CD4-positive, alpha-beta T cell treated with Interleukin-4 for 4 hours (primary cell): ENCODE measurements at regions not wholly inside any gene's neighbourhood (a gene's known extent, or its start where the extent isn't known, plus 50 kb on each side); places are given as distances from the start of the nearest gene placed in this dataset.

Experiments
- DNase-seq: peaks from one replicate; pipeline ENCODE4 v3.0.0-alpha.2; 2020

DNA sequence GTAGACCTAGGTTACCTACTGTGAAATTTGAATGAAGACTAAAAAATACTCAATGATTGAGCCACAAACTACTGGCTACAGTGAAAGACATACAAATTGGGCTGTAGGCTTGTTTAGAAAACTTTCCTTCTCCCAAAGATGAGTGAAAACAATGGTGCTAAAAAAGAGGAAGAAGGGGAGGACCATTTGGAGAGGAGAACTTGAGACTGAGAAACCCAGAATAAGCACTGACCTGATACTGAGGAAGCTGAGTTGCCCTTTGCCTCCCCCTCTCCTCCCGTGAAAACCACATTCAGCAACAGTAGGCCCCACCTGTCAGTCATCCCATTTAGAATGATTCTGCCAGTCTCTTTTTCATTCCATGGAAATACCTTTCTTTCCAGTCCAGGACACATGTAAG lies 484.0 kb upstream of the TGFBR2 start:
- DNase-seq: no peak

DNA sequence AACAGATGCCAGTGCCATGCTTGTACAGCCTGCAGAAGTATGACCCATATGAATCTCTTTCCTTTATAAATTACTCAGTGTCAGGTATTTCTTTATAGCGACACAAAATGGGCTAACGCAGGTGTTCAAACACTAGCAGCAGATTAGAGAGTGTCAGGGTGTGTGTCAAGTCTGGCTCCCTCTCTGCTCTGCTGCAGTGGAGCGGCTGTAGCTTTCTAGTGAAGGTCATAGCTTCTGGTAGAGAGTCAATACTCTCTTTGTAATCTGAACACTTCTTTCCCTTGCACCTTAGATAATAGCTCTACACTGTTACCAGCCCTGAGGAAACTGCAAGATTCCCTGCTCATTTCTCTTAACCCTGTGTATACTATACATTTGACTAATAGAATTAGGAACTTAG lies 483.2 kb upstream of the TGFBR2 start:
- DNase-seq: no peak

DNA sequence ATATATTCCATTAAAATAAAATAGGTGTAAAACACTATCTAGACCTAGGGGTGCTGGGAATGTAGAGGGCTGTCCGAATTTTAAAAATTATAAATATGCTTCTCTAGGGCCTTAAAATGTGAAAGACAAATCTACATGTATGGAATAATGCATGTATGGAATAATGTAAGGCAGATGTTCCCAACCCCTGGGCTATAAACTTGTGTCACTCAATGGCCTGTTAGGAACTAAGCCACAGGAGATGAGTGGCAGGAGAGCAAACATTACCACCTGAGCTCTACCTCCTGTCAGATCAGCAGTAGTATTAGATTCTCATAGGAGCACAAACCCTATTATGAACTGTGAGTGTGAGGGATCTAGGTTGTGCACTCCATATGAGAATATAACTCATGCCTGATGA lies 482.6 kb upstream of the TGFBR2 start:
- DNase-seq: no peak

DNA sequence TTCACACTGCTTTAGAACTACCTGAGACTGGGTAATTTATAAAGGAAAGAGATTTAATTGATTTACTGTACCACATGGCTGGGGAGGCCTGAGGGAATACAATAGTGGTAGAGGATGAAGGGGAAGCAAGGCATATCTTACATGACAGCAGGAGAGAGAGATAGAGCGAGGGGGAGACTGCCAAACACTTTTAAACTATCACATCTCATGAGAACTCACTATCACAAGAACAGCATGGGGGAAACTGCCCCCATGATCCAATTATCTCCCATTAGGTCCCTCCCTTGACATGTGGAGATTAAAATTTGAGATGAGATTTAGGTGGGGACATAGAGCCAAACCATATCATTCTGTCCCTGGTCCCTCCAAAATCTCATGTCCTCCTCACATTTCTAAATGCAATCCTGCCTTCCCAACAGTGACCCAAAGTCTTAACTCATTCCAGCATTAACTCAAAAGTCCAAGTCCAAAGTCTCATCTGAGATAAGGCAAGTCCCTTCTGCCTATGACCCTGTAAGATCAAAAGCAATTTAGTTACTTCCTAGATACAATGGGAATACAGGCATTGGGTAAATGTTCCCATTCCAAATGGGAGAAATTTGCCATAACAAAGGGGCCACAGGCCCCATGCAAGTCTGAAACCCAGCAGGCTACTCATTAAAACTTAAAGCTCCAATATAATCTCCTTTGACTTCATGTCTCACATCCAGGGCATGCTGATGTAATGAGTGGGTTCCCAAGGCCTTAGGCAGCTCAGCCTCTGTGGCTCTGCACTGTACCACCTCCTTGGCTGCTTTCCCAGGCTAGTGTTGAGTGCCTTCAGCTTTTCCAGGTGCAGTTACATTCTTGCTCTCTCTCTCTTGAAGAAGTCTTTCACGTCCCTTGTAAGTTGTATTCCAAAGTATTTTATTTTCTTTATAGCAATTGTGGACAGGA lies 481.7 kb upstream of the TGFBR2 start:
- no peak for DNase-seq

DNA sequence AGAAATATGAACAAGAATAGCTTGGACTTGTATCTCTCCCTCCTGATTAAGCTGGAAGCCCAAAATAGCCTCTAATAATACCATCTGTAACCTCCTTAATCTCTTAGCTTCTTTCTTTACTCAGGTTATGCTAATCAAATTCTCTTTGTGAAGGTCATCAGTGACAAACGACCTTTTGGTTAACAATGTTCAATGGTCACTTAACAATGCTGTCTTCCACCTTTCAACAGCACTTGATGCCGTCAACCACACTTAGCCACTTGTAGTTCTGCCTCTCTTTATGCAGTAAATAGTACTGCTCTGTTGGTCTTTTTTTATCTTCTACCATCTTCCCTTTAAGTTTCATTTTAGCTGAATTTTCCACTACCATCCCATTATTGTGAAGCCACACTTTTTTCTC lies 476.6 kb upstream of the TGFBR2 start:
- no peak for DNase-seq

DNA sequence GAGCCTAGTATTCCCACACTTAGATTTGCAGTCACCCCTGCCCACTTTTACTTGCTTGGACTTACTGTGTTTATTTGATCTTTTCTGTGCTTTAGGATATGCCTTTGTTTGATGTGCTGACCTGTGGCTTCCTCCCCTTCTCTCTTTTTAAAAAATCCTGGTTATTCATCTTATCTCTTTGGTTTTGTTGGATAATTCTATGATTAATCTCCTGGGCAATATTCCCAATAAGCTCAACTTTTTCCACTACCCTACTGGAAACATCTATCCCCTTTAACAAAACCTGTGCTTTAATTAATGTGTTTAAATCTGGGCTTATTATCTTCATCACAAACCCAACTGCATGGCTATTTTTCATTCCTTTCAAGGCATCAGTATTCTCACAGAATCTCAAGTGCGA lies 476.0 kb upstream of the TGFBR2 start:
- DNase-seq: no peak

DNA sequence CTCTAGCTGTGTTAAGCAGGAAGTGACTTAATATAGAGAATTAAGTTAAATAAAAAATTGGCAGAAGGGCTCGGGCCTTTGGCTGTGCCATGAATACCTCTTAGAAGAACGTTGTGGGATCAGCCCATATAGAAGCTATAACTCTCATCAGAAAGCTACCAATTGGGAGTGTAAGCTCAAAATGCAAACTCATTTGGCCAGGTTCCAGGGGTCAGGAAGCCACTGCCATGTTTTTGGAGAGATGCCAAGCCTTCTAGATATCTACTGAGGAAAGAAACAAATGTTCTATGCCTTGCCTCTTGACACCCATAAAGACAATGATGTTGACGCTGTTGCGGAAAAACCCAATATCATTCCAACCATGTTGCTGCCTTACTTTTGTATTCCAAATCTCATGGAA lies 475.2 kb upstream of the TGFBR2 start:
- DNase-seq: no peak

DNA sequence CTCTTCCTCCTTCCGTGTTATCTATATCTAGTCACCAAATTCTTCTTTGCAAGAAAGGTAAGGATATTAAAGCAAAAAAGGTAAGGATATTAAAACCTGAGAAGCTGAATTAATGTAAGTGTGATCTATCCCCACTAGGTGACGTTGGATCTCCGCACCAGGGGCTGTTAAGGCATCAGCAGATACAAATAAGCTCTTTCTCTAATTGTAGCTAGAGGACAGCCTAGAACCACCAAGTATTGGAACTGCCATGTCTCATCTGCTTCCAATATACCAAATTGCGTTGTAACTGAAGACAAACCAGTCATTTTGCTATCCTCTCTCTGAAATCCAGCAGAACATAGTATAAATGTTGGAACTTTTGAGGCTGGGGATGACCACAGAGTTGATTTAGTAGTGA lies 471.2 kb upstream of the TGFBR2 start:
- no peak for DNase-seq

DNA sequence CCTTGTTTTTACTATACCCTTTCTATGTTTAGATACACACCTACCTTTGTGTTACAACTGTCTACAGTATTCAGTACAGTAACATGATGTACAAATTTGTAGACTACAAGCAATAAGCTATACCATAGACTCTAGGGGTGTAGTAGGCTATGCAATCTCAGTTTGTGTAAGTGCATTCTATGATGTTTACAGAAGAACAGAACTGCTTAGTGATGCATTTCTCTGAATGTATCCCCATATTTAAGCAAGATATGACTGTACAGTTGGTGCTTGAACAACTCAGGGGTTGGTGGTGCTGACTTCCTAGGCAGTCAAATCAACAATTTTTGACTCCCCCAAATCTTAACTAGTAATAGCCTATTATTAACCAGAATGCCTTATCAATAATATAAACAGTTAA lies 467.1 kb upstream of the TGFBR2 start:
- no peak for DNase-seq

DNA sequence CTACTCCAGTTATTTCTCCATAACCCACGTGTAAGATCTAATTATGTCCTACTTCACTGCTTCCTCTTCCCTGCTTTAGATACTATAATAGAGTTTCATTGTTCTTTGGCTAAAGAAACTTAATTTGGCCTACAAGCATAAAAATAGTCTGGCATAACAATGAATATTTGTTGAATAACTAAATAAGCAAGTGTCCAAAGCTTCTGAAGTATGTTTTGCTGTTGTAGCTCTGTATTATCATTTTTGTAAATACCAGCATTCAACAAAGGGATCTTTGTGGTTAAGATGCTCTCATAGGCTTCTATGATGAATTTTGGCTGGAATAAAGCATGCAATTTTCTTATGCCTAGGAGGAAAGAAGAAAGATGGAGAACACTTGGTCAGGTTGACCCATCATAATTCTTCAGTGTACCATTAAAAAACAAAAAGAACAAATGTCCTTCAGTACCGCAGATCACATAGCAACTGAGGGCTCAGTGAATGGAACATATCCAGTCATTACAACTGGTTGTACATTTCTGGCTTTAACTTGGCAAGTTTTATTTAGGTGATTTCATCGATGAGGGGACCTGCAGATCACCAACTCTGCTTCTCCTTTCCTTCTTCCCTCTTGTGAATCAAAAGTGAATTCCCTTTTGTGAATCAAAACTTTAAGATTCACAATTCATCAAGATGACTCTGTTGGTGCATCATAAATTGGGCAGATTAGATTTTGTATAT lies 465.9 kb upstream of the TGFBR2 start:
- DNase-seq: no peak

DNA sequence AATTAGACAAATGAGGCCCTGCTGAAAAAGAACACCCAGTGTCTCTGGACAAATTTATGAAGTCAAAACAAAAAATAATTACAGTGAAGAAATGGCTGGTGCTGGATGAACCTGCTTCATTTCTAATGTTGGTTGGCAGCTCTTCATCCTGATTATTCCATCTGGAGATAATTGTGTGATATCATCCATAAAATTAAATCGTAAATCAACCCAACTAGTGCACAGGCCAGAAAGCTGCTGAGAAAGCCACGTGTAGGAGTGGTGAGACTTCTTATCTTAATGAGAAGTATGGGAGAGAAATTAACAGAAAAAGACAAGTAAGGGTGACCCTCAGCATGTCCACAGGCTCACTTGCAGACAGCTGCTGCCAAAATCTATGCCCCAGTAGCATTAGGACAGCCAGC lies 465.2 kb upstream of the TGFBR2 start:
- DNase-seq: no peak

DNA sequence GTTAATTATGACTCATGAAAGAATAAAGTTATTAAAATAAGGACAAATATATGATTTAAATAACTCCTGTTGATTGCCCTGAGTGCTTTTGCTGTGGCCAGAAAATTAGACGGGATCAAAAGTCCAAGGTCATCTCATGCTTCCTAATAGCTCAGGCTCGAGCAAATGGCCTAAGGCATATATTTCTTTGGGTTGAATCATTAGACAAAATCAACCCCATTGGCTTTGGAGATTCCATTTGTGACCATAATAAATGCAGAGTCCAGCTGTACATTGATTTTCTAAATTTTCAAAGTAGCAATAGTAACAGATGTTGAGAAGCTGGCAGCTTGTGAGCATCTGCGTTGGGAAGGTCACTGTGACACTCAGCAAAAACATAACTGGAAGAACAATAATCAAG lies 464.5 kb upstream of the TGFBR2 start:
- no peak for DNase-seq

DNA sequence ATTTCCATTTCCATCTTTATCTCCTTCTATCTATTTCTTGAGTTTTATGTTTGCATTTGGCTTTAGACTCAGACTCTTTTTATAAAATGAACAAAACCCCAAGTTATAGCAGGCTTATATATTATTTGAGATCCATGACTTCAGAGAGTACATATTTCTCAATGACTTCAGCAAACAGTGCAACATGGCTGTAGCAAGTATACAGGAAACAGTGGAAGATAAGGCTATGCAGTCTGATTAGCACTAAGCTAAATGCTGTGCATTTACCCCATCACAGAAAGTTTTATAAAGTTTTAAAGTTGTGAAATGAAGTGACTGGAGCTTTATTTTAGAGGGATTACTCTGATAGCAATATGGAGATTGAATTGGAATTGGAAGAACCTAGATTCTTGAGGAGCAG lies 463.5 kb upstream of the TGFBR2 start:
- no peak for DNase-seq

DNA sequence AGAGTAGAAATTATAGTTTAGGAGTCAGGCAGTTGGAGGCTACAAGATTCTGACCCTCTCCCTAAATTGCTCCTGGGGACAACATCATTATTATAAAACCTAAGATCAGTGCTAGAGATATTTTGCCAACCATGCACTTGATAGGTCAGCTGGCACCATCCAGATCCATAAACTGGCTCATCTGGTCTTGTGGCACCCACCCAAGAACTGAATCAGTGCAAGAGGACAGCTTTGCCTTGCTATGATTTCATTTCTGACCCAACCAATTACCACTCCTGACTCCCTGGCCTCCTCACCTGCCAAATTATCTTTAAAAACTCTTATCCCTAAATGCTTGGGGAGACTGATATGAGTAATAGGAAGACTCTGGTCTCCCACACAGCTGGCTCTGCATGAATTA lies 461.1 kb upstream of the TGFBR2 start:
- no peak for DNase-seq

DNA sequence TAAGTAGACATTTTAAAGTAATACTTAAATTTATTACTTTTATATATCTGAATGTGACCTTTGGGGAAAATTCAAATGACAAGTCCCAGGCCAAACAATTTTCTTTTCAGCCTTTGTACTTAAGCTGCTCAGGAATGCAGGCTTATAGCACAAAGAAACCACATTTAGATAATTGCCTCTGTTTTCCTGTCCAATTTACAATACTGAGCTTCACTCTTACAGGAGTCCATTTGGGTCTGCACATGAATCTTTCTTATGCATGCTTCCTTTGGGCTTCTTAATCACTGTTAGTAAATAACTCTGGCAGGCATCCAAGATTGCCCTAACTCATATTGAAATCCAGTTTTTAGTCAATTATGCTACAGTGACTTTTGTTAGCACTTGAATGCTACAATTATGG lies 459.4 kb upstream of the TGFBR2 start:
- no peak for DNase-seq

DNA sequence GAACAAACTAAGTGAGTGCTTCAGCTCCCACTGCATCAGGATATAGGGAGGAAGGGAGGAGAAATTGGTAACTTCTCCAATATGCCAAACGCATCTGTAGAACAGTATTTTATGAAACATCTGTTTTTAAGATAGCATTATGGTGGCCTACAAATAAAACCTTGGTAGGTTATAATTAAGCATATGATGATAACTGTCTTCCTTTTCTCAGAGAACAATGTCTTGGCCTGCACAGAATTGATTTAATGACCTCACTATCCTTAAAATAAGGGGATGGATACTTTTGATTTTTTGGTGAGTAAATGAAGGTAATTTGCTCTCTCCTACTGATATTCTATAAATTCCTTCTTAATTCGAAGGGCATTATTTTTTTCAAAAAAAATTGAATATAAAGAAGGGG lies 451.5 kb upstream of the TGFBR2 start:
- no peak for DNase-seq

DNA sequence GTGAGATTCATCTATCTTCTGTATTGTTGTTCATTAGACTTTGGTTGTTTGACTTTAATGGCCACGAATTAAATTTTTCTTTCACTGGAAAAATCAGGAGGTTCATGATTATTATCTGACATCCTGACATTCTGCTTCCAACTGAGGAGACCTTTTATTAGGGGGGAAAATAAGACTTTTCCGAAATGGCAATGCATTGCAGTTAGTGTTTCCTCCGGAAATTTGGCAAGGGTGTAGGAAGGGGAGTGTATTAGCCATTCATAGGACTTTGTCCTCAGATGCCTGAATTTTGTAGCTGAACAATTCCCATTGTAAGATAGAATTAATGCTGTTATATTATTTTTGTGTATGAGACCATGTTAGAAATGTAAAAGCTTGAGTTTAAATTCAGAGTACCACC lies 450.6 kb upstream of the TGFBR2 start:
- DNase-seq: no peak

DNA sequence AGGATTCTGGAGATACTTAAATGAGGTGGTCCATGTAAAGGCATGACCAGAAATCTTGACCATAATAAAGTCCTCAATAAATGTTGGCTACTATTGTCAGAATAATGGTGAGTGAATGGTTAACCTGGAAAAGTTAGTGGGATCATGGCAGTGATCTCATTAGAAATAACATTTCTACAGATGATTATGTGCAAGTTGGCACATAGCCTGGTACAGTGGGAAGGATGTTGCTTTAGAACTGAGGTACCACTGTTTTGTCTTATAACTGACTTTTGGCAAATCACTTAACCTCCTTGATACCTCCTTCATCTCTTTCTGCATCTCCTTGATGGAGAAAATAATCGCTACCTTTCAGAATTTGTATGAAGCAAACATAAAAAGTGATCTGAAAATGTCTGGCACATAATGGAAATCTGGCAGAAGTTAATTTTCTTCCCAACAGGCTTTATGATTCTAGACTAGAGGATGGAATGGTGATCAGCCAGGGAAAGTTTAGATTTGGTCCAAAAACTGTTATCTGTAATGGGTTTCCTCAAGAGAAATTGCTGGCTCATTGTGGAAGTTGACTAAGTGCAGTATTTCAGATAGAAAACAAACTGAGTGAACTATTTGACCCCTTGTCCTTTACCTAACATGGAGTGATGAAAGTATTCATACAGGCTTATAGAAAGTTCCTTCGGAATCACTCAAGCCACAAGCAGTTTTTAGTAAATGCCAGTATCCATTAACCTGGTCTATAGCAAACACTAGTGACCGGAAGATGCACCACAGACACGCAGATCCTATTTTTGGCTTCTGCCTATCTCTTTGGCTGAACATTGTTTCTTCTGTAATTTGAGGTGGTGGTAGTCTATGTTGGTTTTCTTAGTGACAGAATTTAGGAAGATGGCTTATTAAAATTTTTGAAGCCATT lies 449.6 kb upstream of the TGFBR2 start:
- no peak for DNase-seq

DNA sequence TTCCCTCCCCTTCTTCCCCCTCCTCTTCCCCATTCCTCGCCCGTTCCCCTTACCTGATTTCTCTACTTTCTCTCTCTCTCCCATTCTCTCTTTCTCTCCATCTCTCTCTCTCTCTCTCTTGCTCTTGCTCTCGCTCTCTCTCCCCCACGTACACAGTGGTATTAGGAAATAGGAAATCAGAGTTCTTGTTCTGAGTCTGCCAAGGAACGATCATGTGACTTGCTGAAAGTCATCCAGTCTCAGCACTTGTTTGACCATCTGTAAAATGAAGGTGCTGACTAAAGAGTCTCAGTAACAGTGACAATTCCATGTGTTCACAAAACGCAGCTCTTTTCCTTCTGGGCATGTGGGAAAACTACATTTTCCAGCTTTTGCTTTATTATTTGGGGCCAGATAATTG lies 445.0 kb upstream of the TGFBR2 start:
- no peak for DNase-seq

DNA sequence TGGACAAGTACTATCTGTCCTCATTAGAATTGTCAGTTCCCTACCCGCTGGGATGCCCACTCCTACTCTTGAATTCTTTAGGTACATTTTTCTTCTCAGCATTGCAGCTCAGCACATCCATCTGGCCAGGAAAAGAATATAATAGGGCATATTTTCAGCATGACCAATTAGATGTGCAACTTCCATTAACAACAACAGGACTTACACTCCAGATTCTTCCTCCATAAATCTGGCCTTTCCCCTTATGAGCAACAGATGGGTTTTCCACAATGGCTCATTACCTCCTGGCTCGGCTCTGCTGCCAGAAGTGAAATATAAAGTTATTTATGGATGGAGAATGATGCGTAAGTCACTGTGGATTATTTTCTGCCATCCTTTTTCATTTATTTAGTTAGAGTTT lies 443.8 kb upstream of the TGFBR2 start:
- no peak for DNase-seq

DNA sequence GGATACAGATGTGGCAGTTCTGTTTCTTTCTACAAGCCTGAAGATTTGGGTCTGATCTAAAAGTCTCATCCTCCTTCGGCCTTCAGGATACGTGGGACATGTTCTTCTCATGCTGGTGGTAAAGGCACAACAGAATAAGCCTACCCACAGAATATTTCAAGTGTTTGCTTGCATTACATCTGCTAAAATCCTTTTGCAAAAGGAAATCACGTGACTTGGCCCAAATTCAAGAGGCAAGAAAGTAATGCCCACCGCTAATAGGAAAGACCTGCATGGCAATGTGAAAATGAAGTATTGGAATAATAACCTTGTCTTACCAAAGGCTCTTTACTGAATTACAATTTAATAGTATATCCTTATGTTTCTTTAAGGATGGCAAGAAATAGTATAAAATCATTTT lies 439.9 kb upstream of the TGFBR2 start:
- DNase-seq: no peak

DNA sequence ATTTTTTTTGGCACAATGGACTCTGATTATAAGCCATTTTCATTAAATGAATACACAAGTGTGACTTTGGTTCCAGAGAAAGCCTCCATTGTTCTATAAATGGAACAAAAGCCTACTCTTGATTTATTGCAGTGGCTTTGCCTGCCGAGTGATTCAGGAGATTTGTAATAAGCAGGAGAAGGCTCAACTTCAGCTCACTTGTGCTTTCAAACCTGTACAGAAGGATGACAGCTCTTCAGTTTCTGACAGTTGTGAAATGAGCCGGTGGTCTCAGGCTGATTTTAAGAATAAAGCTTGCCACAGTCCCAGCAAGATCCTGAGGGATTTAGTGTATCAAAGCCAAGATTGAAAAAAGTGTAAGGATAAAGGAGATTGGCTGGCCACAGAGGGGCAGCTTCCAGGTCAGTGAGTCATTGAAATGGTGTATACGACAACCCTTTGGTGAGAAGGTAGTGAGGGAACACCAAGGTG lies 438.8 kb upstream of the TGFBR2 start:
- no peak for DNase-seq

DNA sequence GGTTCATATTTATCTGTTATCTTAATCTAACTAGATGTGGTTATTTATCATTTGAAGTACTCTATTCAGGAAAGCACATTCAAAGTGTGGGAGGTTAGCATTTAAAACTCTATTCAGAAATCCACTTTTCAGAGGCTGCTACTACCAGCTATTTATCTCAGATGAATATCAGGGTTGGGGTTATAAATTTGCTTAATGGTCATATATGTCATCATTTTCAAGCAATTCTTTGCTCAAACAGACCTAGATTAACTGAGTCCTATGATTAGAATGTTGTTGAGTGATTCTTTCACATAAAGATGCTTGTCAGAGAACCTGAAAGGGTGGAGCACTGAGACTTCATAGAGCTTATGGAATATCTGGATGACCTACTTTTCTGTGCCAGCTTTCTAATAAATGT lies 436.9 kb upstream of the TGFBR2 start:
- DNase-seq: no peak
